ENCODE measurements at regions not wholly inside any gene's neighbourhood (a gene's known extent, or its start where the extent isn't known, plus 50 kb on each side); places are given as distances from the start of the nearest gene placed in this dataset.

- Histone ChIP-seq H3K27ac (ENCODE audit: low read depth, low read length) (no peak overlapping the region), H3K4me2 (ENCODE audit: insufficient read depth, low read length) (no peak overlapping the region), H3K27me3 (ENCODE audit: insufficient read depth, low read length) (no peaks in the 10 kb centered on the region), H3K9me3 (ENCODE audit: low read depth, low read length) (no peaks in the 10 kb centered on the region), H3K4me1 (ENCODE audit: insufficient read depth, low read length) (no peaks in the 10 kb centered on the region), H2AFZ (ENCODE audit: low read length) (no peak overlapping the region), H3K4me3 (ENCODE audit: insufficient read depth, low read length) (no peak overlapping the region), H4K20me1 (ENCODE audit: insufficient read depth, low read length) (no peaks in the 10 kb centered on the region), H3K36me3 (ENCODE audit: insufficient read depth, low read length) (no peaks in the 10 kb centered on the region), H3K79me2 (ENCODE audit: insufficient read depth, low read length) (no peaks in the 10 kb centered on the region)
- no peak for DNase-seq (ENCODE audit: insufficient read length, low spot score, missing footprints)
- no peak for TF ChIP-seq CTCF (IDR thresholded peaks at IDR 0.05; ENCODE audit: extremely low read depth, low read depth, low read length)
These were observed 1478.4 kb downstream of the TECRL start for GRCh38 chr4:62930884-62931283.

DNA sequence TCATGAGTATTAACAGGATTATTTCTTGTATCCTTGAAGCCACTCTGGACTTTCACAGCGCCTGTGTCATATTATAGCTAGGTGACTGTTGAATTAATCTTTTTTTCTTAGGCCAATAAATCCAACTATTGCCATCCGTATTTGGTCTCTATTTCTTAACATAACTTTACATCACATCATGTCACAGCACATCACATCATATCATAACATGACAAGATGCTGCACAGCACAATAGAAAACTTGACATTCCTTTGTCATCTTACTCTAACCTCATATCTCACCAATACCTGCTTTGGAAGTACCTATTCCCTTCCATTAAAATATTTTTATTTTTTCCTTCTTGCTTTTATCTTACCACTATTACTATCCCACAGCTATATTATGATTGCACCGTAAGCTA, 1480.8 kb downstream of the TECRL start:
- no peaks in the 10 kb centered on the region for H3K27me3 ChIP-seq (ENCODE audit: insufficient read depth, low read length)
- no peaks in the 10 kb centered on the region for H3K79me2 ChIP-seq (ENCODE audit: insufficient read depth, low read length)
- no peaks in the 10 kb centered on the region for H4K20me1 ChIP-seq (ENCODE audit: insufficient read depth, low read length)
- no peak overlapping the region for H3K4me2 ChIP-seq (ENCODE audit: insufficient read depth, low read length)
- no peak overlapping the region for H2AFZ ChIP-seq (ENCODE audit: low read length)
- H3K9me3 ChIP-seq (ENCODE audit: low read depth, low read length): no peaks in the 10 kb centered on the region
- H3K4me1 ChIP-seq (ENCODE audit: insufficient read depth, low read length): no peaks in the 10 kb centered on the region
- H3K4me3 ChIP-seq (ENCODE audit: insufficient read depth, low read length): no peak overlapping the region
- TF ChIP-seq CTCF (IDR thresholded peaks at IDR 0.05; ENCODE audit: extremely low read depth, low read depth, low read length): no peak
- no peak overlapping the region for H3K27ac ChIP-seq (ENCODE audit: low read depth, low read length)
- no peak for DNase-seq (ENCODE audit: insufficient read length, low spot score, missing footprints)
- H3K36me3 ChIP-seq (ENCODE audit: insufficient read depth, low read length): no peaks in the 10 kb centered on the region

DNA sequence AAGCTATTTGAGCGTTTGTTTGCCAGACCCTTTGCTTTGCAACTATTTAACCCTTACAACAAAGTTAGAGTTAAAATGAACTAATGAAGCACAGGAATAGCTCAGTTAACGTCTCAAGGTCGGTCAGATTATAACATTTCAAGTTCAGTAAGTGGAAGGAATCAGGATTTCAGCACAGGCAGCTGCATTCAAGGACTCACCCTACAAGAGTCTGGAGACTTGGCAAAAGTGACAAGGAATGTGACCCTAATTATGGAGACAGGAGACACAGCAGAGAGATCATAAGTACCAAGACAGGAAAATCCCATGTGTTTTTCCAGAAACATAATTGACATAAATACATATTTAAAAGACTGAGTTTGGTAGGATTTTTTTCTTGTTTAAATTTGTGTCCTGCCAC, 1481.7 kb downstream of the TECRL start:
- Histone ChIP-seq H3K4me3 (ENCODE audit: insufficient read depth, low read length) (no peak overlapping the region), H2AFZ (ENCODE audit: low read length) (no peak overlapping the region), H3K27me3 (ENCODE audit: insufficient read depth, low read length) (no peaks in the 10 kb centered on the region), H3K27ac (ENCODE audit: low read depth, low read length) (no peak overlapping the region), H3K4me2 (ENCODE audit: insufficient read depth, low read length) (no peak overlapping the region), H3K79me2 (ENCODE audit: insufficient read depth, low read length) (no peaks in the 10 kb centered on the region), H4K20me1 (ENCODE audit: insufficient read depth, low read length) (no peaks in the 10 kb centered on the region), H3K9me3 (ENCODE audit: low read depth, low read length) (no peaks in the 10 kb centered on the region), H3K4me1 (ENCODE audit: insufficient read depth, low read length) (no peaks in the 10 kb centered on the region), H3K36me3 (ENCODE audit: insufficient read depth, low read length) (no peaks in the 10 kb centered on the region)
- no peak for TF ChIP-seq CTCF (IDR thresholded peaks at IDR 0.05; ENCODE audit: extremely low read depth, low read depth, low read length)
- DNase-seq (ENCODE audit: insufficient read length, low spot score, missing footprints): no peak

DNA sequence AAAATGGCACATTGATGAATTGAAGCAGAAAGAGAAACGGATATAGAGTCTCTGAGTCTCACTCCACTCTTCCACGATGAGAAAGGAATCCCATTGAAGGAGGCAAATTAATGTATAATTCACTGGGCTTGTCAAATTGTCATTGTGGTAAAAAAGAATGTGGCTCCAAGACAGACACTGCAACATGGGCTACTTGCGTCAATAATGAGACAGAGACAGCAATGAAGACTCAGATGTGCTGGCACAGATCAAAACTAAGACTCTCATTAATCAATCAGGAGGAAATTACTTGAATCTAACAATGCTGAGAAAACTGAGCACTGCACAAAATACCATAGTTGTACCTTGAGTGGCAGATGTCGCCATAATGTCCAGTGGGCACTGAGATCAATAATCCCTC, 1485.5 kb downstream of the TECRL start:
- Histone ChIP-seq H3K4me2 (ENCODE audit: insufficient read depth, low read length) (no peak overlapping the region), H3K36me3 (ENCODE audit: insufficient read depth, low read length) (no peaks in the 10 kb centered on the region), H3K4me1 (ENCODE audit: insufficient read depth, low read length) (no peaks in the 10 kb centered on the region), H3K79me2 (ENCODE audit: insufficient read depth, low read length) (no peaks in the 10 kb centered on the region), H3K27me3 (ENCODE audit: insufficient read depth, low read length) (no peaks in the 10 kb centered on the region), H3K27ac (ENCODE audit: low read depth, low read length) (no peak overlapping the region), H4K20me1 (ENCODE audit: insufficient read depth, low read length) (no peaks in the 10 kb centered on the region), H2AFZ (ENCODE audit: low read length) (no peak overlapping the region), H3K9me3 (ENCODE audit: low read depth, low read length) (no peaks in the 10 kb centered on the region), H3K4me3 (ENCODE audit: insufficient read depth, low read length) (no peak overlapping the region)
- no peak for DNase-seq (ENCODE audit: insufficient read length, low spot score, missing footprints)
- no peak for TF ChIP-seq CTCF (IDR thresholded peaks at IDR 0.05; ENCODE audit: extremely low read depth, low read depth, low read length)

Data from osteoblast (primary cell).